ENCODE measurements at regions not wholly inside any gene's neighbourhood (a gene's known extent, or its start where the extent isn't known, plus 50 kb on each side); places are given as distances from the start of the nearest gene placed in this dataset.
A peak's percentile ranks its signal among the peaks of the same experiment; 100 is the strongest.

- Histone ChIP-seq H3K27ac (peak overlapping the region; percentile 28 to 56), H3K4me1 (peaks cover 0 to 16% of the 10 kb centered on the region in 2 donors), H3K4me3 (peak overlapping the region in 1 of 2 donors; percentile 32), H3K27me3 (peaks cover 0 to 6% of the 10 kb centered on the region in 2 donors), H3K36me3 (no peaks in the 10 kb centered on the region), H3K9me3 (no peaks in the 10 kb centered on the region)
- no peak for DNase-seq (ENCODE audit: low spot score)
- TF ChIP-seq, protein P1, sequence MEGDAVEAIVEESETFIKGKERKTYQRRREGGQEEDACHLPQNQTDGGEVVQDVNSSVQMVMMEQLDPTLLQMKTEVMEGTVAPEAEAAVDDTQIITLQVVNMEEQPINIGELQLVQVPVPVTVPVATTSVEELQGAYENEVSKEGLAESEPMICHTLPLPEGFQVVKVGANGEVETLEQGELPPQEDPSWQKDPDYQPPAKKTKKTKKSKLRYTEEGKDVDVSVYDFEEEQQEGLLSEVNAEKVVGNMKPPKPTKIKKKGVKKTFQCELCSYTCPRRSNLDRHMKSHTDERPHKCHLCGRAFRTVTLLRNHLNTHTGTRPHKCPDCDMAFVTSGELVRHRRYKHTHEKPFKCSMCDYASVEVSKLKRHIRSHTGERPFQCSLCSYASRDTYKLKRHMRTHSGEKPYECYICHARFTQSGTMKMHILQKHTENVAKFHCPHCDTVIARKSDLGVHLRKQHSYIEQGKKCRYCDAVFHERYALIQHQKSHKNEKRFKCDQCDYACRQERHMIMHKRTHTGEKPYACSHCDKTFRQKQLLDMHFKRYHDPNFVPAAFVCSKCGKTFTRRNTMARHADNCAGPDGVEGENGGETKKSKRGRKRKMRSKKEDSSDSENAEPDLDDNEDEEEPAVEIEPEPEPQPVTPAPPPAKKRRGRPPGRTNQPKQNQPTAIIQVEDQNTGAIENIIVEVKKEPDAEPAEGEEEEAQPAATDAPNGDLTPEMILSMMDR (IDR thresholded peaks at IDR 0.05): no peak
These were observed 194.9 kb upstream of the POU3F3 start for GRCh38 chr2:104658904-104659591.

GRCh38 chr2:104660991-104661390, 192.9 kb upstream of the POU3F3 start:
- H3K36me3 ChIP-seq: no peaks in the 10 kb centered on the region
- TF ChIP-seq, protein P1 (IDR thresholded peaks at IDR 0.05): no peak
- H3K4me1 ChIP-seq: peaks cover 0 to 16% of the 10 kb centered on the region in 2 donors
- H3K4me3 ChIP-seq: no peak overlapping the region
- H3K9me3 ChIP-seq: no peaks in the 10 kb centered on the region
- DNase-seq (ENCODE audit: low spot score): no peak
- H3K27me3 ChIP-seq: peaks cover 0 to 6% of the 10 kb centered on the region in 2 donors
- no peak overlapping the region for H3K27ac ChIP-seq

- H3K4me1 ChIP-seq: no peaks in the 10 kb centered on the region
- H3K9me3 ChIP-seq: no peaks in the 10 kb centered on the region
- no peak overlapping the region for H3K4me3 ChIP-seq
- no peak overlapping the region for H3K27ac ChIP-seq
- H3K27me3 ChIP-seq: no peaks in the 10 kb centered on the region
- TF ChIP-seq, protein P1 (IDR thresholded peaks at IDR 0.05): no peak
- no peak for DNase-seq (ENCODE audit: low spot score)
- no peaks in the 10 kb centered on the region for H3K36me3 ChIP-seq
These were observed 189.2 kb upstream of the POU3F3 start for GRCh38 chr2:104664672-104665071.

DNA sequence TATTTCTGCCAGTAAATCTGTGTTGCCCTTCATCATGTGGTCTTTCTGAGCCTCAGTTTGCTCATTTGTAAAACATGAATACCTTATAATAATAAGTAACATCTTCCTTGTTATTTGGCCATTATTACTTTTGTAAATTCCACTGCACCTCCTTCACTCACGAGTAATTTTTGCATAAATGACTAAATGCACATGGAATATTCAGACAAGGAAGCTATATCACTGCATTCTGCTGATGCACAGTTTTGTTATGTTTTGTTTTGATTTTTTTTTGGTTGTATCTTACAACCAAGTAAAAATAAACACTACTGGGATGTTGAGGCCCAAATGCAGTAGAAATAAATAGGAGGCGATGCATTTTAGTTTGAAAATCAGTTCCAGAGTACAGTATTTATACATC, 185.3 kb upstream of the POU3F3 start:
- Histone ChIP-seq H3K9me3 (no peaks in the 10 kb centered on the region), H3K27ac (no peak overlapping the region), H3K4me3 (no peak overlapping the region), H3K4me1 (no peaks in the 10 kb centered on the region), H3K36me3 (no peaks in the 10 kb centered on the region), H3K27me3 (no peaks in the 10 kb centered on the region)
- no peak for DNase-seq (ENCODE audit: low spot score)
- TF ChIP-seq, protein P1 (IDR thresholded peaks at IDR 0.05): no peak

DNA sequence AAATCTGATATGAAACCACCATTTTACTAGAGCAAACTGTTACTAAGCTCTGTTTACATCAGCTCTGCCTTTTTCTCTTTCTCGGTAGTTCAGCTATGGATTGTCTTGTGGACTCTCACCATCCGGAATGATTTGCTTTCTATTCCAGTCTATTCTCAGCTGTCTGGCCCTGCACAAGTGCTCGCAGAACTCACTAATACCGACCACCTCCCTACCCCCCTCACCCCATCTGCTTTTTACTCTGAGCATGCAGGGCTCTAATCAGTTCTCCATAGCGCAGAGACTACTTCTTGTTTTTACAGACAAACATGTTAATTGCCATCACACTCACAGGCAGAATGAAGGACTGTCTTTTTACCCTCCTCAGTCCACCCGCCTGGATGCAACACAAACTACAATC, 180.7 kb upstream of the POU3F3 start:
- no peak overlapping the region for H3K27ac ChIP-seq
- no peaks in the 10 kb centered on the region for H3K36me3 ChIP-seq
- no peaks in the 10 kb centered on the region for H3K4me1 ChIP-seq
- H3K4me3 ChIP-seq: no peak overlapping the region
- no peaks in the 10 kb centered on the region for H3K9me3 ChIP-seq
- TF ChIP-seq, protein P1 (IDR thresholded peaks at IDR 0.05): no peak
- no peaks in the 10 kb centered on the region for H3K27me3 ChIP-seq
- DNase-seq (ENCODE audit: low spot score): no peak

DNA sequence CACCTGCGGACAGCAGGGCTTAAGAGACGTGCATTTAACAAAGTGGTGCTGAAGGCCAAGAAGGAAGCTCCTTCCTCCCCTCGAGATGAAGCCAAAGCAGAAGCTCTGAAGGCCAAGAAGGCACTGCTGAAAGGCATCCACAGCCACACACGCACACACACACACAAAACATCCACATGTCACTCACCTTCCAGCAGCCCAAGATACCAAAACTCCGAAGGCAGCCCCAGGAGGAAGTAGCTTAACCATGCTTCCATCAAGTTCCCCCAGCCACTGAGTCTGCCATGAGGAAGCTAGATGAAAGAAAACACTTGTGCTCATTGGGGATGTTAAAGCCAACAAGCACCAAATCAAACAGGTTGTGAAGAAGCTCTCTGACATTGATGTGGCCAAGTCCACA, 175.7 kb upstream of the POU3F3 start:
- no peak overlapping the region for H3K27ac ChIP-seq
- H3K27me3 ChIP-seq: no peaks in the 10 kb centered on the region
- H3K4me3 ChIP-seq: no peak overlapping the region
- no peaks in the 10 kb centered on the region for H3K4me1 ChIP-seq
- DNase-seq (ENCODE audit: low spot score): no peak
- TF ChIP-seq, protein P1 (IDR thresholded peaks at IDR 0.05): no peak
- no peaks in the 10 kb centered on the region for H3K9me3 ChIP-seq
- H3K36me3 ChIP-seq: no peaks in the 10 kb centered on the region
